COLO668 (cell line): ENCODE measurements at regions not wholly inside any gene's neighbourhood (a gene's known extent, or its start where the extent isn't known, plus 50 kb on each side); places are given as distances from the start of the nearest gene placed in this dataset.
"Not testable (repeated sequence)": the region's sequence is repeated elsewhere in the genome, so short reads cannot be mapped to it uniquely, and the experiment has no call there.

Experiments used
- DNase-seq: peaks from one replicate; lab custom pipeline; 2025; ENCODE audit not compliant: unreplicated experiment; lab: John Stamatoyannopoulos, UW

DNA sequence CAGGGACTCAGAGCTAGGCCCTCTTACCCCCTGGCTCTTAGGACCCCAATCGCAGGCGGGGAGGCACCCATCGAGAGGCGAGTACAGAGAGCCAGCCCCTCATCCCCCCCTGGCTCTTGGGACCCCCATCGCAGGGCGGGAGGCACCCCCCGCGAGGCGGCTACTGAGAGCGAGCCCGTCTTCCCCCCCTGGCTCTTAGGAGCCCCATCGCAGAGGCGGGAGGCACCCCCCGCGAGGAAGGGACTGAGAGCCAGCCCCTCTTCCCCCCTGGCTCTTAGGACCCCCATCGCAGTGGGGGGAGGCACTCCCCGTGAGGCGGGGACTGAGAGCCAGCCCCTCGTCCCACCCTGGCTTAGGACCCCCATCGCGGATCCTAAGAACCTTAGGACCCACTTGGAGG lies 2422.1 kb upstream of the PCDH20 start:
- DNase-seq: not testable (repeated sequence)

DNA sequence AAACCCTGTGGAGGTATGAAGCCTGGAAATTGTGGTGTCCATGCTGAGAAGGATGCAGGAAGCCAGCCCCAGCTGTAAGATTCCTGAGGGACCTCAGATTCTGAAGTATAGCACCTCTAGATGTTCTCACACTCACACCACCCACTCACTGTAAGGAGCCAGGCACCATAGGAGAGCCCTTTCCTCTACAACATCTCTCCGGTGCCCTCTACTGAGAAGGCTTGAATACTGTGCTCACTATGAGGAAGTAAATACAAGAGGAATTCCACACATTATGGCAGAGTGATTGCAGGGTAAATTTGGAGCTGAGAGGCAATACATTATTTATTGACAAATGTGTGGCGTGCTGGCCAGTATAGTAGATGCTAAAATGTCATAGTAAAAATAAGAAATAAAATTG lies 2414.0 kb upstream of the PCDH20 start:
- not testable (repeated sequence) for DNase-seq

GRCh38 chr13:63821785-63822184 lies 2406.1 kb upstream of the PCDH20 start:
- DNase-seq: not testable (repeated sequence)

DNA sequence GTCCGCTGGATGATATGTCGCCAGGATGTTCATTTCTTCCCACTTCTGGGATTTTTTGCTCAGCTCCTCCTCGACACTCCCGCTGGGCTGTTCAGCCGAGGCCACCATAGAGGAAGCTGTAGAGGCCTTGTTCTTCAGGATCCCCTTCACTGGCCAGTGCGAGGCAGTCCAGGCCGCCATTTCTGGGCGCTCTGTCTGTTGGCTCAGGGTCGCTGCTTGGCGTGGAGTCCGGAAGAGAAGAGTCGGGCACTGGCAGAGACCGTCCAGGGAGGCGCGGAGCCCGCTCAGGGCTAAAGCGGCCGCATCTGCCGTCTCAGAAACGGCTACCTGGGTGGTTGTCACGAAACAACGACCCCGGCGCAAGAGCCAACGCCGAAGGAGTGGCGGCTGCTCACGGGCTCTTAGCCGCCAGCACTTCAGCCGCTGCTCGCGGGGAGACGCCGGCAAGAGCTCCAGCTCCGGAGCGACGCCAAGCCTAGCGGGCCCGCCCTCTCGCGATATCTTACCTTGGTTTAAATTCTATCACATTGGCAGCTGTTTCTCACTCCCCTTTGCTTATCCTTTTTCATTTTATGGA lies 2395.9 kb upstream of the PCDH20 start:
- not testable (repeated sequence) for DNase-seq

- DNase-seq: not testable (repeated sequence)
These were observed 2375.5 kb upstream of the PCDH20 start for GRCh38 chr13:63791134-63791533.

- DNase-seq: no peak
These were observed 2358.5 kb upstream of the PCDH20 start for GRCh38 chr13:63774133-63774532.

- DNase-seq: no peak
These were observed 2357.8 kb upstream of the PCDH20 start for GRCh38 chr13:63773476-63773875.

- not testable (repeated sequence) for DNase-seq
These were observed 2342.0 kb upstream of the PCDH20 start for GRCh38 chr13:63757683-63758082.

DNA sequence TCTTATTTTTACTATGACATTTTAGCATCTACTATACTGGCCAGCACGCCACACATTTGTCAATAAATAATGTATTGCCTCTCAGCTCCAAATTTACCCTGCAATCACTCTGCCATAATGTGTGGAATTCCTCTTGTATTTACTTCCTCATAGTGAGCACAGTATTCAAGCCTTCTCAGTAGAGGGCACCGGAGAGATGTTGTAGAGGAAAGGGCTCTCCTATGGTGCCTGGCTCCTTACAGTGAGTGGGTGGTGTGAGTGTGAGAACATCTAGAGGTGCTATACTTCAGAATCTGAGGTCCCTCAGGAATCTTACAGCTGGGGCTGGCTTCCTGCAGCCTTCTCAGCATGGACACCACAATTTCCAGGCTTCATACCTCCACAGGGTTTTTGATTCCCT lies 2334.2 kb upstream of the PCDH20 start:
- not testable (repeated sequence) for DNase-seq

DNA sequence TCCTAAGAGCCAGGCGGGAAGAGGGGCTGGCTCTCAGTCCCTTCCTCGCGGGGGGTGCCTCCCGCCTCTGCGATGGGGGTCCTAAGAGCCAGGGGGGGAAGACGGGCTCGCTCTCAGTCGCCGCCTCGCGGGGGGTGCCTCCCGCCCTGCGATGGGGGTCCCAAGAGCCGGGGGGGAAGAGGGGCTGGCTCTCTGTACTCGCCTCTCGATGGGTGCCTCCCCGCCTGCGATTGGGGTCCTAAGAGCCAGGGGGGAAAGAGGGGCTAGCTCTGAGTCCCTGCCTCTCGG lies 2326.1 kb upstream of the PCDH20 start:
- not testable (repeated sequence) for DNase-seq

GRCh38 chr13:63741029-63741813 lies 2325.6 kb upstream of the PCDH20 start:
- no peak for DNase-seq

- DNase-seq: not testable (repeated sequence)
These were observed 2323.6 kb upstream of the PCDH20 start for GRCh38 chr13:63739112-63739735.

- DNase-seq: no peak
These were observed 2321.8 kb upstream of the PCDH20 start for GRCh38 chr13:63737418-63737817.

- no peak for DNase-seq
These were observed 2316.2 kb upstream of the PCDH20 start for GRCh38 chr13:63731896-63732295.

DNA sequence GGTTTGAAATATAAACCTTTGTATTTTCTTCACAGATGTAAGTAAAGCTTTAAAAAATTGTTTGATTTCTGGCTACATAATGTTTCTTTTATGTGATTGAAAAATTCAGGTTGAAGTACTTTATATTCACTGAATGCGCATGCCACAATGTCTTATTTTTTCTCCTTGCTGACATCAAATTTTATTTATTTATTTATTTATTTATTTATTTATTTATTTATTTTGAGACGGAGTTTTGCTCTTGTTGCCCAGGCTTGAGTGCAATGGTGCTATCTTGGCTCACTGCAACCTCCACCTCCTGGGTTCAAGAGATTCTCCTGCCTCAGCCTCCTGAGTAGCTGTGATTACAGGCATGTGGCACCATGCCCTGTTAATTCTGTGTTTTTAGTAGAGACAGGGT lies 2296.5 kb upstream of the PCDH20 start:
- not testable (repeated sequence) for DNase-seq

GRCh38 chr13:63706751-63707150 lies 2291.1 kb upstream of the PCDH20 start:
- no peak for DNase-seq

DNA sequence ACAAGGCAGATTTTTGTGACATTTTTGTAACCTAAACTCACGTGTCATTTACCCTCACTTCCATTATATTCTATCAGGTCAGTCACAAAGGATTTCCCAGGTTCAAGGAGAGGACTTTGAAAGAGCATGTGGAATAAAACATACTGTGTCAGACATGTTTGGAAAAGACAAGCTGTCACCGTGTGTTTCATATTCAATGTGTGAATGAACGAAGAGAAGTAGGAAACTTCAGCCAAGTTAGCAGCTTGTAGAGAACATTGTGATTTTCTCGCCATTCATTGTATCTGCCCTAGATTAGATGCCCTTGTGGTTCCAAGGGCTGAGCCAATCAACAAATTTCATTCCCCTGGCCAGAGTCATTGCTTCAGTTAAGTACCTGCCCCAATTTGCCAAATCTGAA lies 2288.9 kb upstream of the PCDH20 start:
- DNase-seq: no peak

DNA sequence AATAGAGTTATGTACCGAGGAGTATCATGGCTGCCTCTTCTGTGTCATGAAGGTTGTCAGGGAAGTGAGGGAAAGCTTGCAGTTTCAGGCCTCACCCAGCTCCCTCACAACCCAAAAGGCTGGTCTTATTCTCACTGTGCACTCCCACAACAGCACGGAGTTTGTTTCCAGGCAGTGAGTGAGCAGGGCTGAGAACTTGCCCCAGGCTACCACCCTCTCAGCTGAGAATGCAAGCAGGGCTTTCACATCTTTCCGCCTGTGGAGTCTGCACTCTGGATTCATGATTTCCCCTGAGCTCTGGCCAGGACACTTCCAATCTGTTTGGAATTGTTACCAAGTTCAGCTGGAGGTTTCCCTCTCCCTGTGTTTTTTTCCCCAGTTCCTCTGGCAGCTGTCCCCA lies 2284.7 kb upstream of the PCDH20 start:
- no peak for DNase-seq

GRCh38 chr13:63699948-63700347 lies 2284.3 kb upstream of the PCDH20 start:
- DNase-seq: no peak

- DNase-seq: no peak
These were observed 2280.4 kb upstream of the PCDH20 start for GRCh38 chr13:63696055-63696454.

- no peak for DNase-seq
These were observed 2278.0 kb upstream of the PCDH20 start for GRCh38 chr13:63693696-63694095.

GRCh38 chr13:63691474-63691873 lies 2275.8 kb upstream of the PCDH20 start:
- no peak for DNase-seq
